Stimulated activated CD4-positive, alpha-beta T cell treated with anti-CD3 and anti-CD28 coated beads, Interleukin-1b, Interleukin-23, amount 100 ng/mL, for 24 hours (primary cell): ENCODE measurements at regions not wholly inside any gene's neighbourhood (a gene's known extent, or its start where the extent isn't known, plus 50 kb on each side); places are given as distances from the start of the nearest gene placed in this dataset.
"Not testable (repeated sequence)": the region's sequence is repeated elsewhere in the genome, so short reads cannot be mapped to it uniquely, and the experiment has no call there.

Experiments used
- DNase-seq, 4 experiments: peaks; one replicate each; pipeline ENCODE4 v3.0.0-alpha.2; 2020; ENCODE audit warnings: low read depth in 4 of 4, low spot score in 1 of 4

GRCh38 chr10:118913825-118914224, 115.7 kb upstream of the NANOS1 start:
- no peak for DNase-seq

DNA sequence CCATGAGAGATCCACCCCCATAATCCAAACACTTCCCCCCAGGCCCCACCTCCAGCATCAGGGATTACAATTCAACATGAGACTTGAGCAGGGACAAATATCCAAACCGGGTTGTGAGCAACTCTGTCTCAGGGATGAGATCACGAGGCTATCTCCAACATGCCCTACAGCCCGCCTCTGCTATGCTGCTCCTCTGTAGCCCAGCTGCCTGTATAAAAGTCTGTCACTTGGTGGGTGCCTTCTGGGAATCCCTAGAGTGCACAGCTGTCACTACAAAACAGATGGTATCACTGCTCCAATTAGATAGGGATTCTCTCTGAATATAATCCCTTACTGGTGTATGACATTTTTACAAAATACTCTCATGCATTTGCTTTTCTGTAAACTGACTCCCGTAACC, 114.9 kb upstream of the NANOS1 start:
- DNase-seq = no peak

- DNase-seq = no peak
These were observed 114.4 kb upstream of the NANOS1 start for GRCh38 chr10:118915161-118915560.

GRCh38 chr10:118916777-118917176, 112.7 kb upstream of the NANOS1 start:
- no peak for DNase-seq

DNA sequence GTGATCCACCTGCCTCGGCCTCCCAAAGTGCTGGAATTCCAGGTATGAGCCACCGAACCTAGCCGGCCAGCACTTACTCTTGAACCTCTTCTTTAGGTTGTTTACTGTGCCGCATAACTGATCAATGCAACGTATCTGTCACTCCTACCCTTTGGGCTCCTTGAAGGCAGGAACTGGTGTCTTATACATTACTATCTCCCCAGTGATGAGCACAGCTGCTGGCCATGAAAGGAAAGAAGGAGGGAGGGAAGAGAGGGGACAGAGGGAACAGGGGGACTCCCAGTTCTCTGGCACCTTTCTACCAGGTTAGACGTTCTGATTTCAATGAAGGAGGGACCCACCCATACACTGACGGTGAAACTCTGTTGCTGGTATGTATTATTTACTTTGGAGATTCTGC, 111.8 kb upstream of the NANOS1 start:
- DNase-seq = no peak

- no peak for DNase-seq
These were observed 111.4 kb upstream of the NANOS1 start for GRCh38 chr10:118918116-118918515.

- no peak for DNase-seq
These were observed 110.9 kb upstream of the NANOS1 start for GRCh38 chr10:118918587-118918986.

DNA sequence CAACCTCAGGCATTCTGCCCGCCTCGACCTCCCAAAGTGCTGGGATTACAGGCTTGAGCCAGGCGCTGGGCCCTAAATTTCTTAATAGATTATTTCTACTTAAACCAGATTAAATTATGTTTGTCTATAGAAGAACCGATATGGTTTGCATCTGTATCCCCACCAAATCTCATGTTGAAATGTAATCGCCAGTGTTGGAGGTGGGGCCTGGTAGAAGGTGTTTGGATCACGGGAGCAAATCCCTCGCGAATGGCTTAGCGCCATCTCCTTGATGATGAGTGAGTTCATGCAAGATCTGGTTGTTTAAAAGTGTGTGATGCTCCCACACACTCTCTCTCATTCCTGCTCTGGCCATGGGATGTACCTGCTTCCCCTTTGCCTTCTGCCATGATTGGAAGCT, 109.3 kb upstream of the NANOS1 start:
- no peak for DNase-seq

- DNase-seq = no peak
These were observed 107.3 kb upstream of the NANOS1 start for GRCh38 chr10:118922226-118922625.

- no peak for DNase-seq
These were observed 106.5 kb upstream of the NANOS1 start for GRCh38 chr10:118922972-118923371.

GRCh38 chr10:118924493-118924892, 105.0 kb upstream of the NANOS1 start:
- no peak for DNase-seq

GRCh38 chr10:118925404-118926071, 104.0 kb upstream of the NANOS1 start:
- no peak for DNase-seq

GRCh38 chr10:118926072-118926417, 103.5 kb upstream of the NANOS1 start:
- no peak for DNase-seq

- DNase-seq = no peak
These were observed 103.1 kb upstream of the NANOS1 start for GRCh38 chr10:118926441-118926840.

DNA sequence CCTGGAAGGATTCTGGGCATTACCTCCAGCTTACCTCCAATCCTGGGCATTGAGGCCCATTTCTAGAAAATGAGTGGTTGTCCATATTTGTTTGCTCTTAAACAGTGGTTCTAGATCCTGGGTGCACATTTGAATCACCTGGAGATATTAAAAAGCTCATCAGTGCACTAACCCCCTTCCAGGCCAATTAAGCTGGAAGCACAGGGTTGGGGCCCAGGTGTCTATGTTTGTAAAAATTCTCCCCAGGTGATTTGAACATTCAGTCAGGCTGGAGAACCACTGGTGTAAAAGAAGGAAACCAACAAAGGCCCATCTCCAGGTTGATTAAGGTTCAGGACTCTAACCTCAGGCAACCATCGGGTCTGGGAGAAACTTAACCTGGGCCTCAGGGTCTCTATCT, 102.6 kb upstream of the NANOS1 start:
- DNase-seq = no peak

- no peak for DNase-seq
These were observed 102.2 kb upstream of the NANOS1 start for GRCh38 chr10:118927321-118927720.

- DNase-seq = no peak
These were observed 98.9 kb upstream of the NANOS1 start for GRCh38 chr10:118930614-118931013.

DNA sequence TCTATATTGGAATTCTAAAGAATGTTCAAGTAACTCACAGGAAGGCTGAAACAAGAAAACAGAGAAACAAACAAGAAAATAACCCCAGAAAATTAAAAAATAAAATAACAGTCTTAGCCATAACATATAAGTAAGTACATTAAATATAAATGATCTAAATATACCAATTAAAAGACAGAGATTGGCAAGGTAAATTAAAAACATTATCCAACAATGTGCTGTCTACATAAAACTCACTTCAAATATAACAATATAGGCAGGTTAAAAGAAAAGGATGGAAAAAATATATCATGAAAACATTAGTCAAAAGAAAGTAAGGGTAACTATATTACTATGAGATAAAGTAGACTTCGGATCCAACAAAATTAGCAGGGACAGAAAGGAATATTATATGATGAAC, 98.1 kb upstream of the NANOS1 start:
- no peak for DNase-seq

DNA sequence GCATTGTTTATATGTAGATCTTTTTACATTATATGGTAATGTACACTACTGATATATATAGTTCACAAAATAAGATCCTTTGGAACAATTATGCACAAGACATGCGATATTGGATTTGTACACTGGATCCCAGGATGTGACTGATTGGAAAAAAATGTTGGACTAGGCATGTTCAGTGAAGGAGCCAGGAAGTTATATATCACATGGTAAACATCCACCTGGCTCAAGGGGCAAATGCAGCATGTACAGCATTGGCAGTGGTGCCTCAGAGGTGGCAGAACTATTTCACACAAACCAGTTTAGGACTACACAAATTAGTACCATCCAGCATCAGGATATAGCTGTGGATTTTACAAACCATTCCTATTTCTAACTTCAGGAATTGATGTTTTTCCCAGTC, 97.4 kb upstream of the NANOS1 start:
- DNase-seq = not testable (repeated sequence)

GRCh38 chr10:118937226-118937625, 92.3 kb upstream of the NANOS1 start:
- no peak for DNase-seq

DNA sequence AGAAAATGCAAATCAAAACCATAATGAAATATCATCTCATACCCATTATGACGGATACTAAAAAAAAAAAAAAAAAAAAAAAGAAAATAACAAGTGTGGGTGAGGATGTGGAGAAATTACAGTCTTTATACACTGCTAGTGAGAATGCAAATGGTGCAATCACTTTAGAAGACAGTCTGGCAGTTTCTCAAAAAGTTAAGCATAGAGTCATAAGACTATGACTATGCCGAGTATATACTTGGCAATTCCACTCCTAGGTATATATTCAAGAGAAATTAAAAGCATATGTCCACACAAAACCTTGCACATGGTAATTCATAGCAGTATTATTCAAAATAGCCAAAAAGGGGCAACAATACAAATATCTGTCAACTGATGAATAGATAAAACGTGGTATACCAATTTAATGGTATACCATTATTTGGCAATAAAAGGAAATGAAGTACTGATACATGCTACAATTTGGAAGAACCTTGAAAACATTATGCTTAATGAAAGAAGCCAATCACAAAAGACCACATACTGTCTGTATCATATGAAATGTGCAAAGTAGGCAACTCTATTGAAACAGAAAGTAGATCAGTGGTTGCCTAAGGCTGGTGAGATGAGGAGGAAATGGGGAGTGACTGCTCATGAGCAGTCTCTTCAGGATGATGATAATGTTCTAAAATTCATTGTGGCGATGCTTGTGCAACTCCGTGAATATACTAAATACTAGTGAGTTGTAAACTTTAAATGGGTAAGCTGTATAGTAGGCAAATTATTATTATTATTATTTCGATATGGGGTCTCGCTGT, 90.1 kb upstream of the NANOS1 start:
- no peak for DNase-seq

- no peak for DNase-seq
These were observed 89.1 kb upstream of the NANOS1 start for GRCh38 chr10:118940386-118940785.

DNA sequence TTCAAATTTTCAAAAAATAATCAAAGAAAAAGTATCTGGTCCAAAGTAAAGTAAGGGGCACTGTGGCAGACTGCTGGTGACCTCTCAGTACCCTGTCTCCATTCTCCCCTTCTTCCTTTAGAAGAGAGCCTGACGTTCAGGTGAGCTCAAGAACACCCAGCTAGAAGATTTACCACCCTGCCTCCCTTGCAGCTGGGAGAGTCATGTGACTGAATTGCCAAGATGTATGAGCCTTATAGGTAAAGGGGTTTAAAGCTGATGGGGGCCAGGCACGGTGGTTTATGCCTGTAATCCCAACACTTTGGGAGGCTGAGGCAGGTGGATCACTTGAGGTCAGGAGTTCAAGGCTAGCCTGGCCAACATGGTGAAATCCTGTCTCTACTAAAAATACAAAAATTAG, 86.3 kb upstream of the NANOS1 start:
- DNase-seq = no peak
